PC-3 (cell line): ENCODE measurements at regions not wholly inside any gene's neighbourhood (a gene's known extent, or its start where the extent isn't known, plus 50 kb on each side); places are given as distances from the start of the nearest gene placed in this dataset.
"Not testable (repeated sequence)": the region's sequence is repeated elsewhere in the genome, so short reads cannot be mapped to it uniquely, and the experiment has no call there.

Experiments
- ATAC-seq: fragments of 200-7000 bp; cut with Tn5 transposase; 2 replicates; pipeline ENCODE4 v1.9.1; 2020; ENCODE audit warnings: mild to moderate bottlenecking, moderate library complexity
- BruUV-seq: library from RNA; stranded (reverse); fragments of 400-500 nt; replicated peaks from 2 replicates; lab custom pipeline; 2021; lab: Mats Ljungman, UMichigan
- CTCF ChIA-PET: fragments of 300-600 bp; sonication (Branson Sonifier 250); formaldehyde crosslinking; loops from one replicate; lab custom pipeline; 2022; ENCODE audit warnings: antibody characterized with exemption; lab: Charles Lee
- POLR2A ChIA-PET: fragments of 300-600 bp; sonication (Branson Sonifier 250); formaldehyde crosslinking; loops from one replicate; lab custom pipeline; 2022; ENCODE audit warnings: antibody characterized with exemption; ENCODE audit not compliant: unreplicated experiment; lab: Charles Lee
- DNase-seq: peaks from one replicate; pipeline ENCODE4 v3.0.0-alpha.2; 2015
- H2AFZ ChIP-seq: fragments of 300-600 bp; sonication (generic); 2 replicates; pipeline ENCODE4 v1.6.0; 2016; ENCODE audit warnings: antibody characterized with exemption, low read length
- H3F3A ChIP-seq: fragments of 300-600 bp; sonication (generic); one replicate; pipeline ENCODE4 v1.6.0; 2017; ENCODE audit warnings: antibody characterized with exemption, low read length, control low read depth, mild to moderate bottlenecking; ENCODE audit not compliant: unreplicated experiment
- H3K27ac ChIP-seq: fragments of 300-600 bp; sonication (generic); 2 replicates; pipeline ENCODE4 v1.5.1; 2016; ENCODE audit warnings: mild to moderate bottlenecking, low read length
- H3K27me3 ChIP-seq: fragments of 300-600 bp; sonication (generic); 2 replicates; pipeline ENCODE4 v1.6.1; 2016; ENCODE audit warnings: low read length, mixed read lengths
- H3K36me3 ChIP-seq: fragments of 300-600 bp; sonication (generic); 2 replicates; pipeline ENCODE4 v1.6.1; 2016; ENCODE audit warnings: low read depth, mixed run types, low read length, mixed read lengths
- H3K4me1 ChIP-seq: fragments of 300-600 bp; sonication (generic); 2 replicates; pipeline ENCODE4 v1.5.1; 2016; ENCODE audit warnings: low read length; ENCODE audit not compliant: insufficient read depth
- H3K4me2 ChIP-seq: fragments of 300-600 bp; sonication (generic); 2 replicates; pipeline ENCODE4 v1.6.0; 2016; ENCODE audit warnings: low read length
- H3K4me3 ChIP-seq: fragments of 300-600 bp; sonication (generic); 2 replicates; pipeline ENCODE4 v1.5.1; 2016; ENCODE audit warnings: mild to moderate bottlenecking, low read length, mixed read lengths
- H3K79me2 ChIP-seq: fragments of 300-600 bp; sonication (generic); 2 replicates; pipeline ENCODE4 v1.6.1; 2017; ENCODE audit warnings: low read length, mixed read lengths
- H3K9ac ChIP-seq: fragments of 300-600 bp; sonication (generic); 2 replicates; pipeline ENCODE4 v1.6.0; 2016; ENCODE audit warnings: mild to moderate bottlenecking, low read length
- H3K9me2 ChIP-seq: fragments of 300-600 bp; sonication (generic); replicated peaks from 2 replicates; pipeline ENCODE4 v1.6.1; 2016; ENCODE audit warnings: mixed run types, low read length, mixed read lengths
- H3K9me3 ChIP-seq: fragments of 300-600 bp; sonication (generic); 2 replicates; pipeline ENCODE4 v1.6.1; 2016; ENCODE audit warnings: low read length, mixed read lengths
- H4K20me1 ChIP-seq: fragments of 300-600 bp; sonication (generic); 2 replicates; pipeline ENCODE4 v1.6.1; 2016; ENCODE audit warnings: low read length, mixed read lengths
- CTCF ChIP-seq: fragments of 300-600 bp; sonication (generic); conservative IDR thresholded peaks from 2 replicates; pipeline ENCODE4 v1.5.1; 2017; ENCODE audit warnings: antibody characterized with exemption, low read depth, mild to moderate bottlenecking, low read length
- EZH2 ChIP-seq: fragments of 300-600 bp; sonication (generic); IDR thresholded peaks from one replicate; pipeline ENCODE4 v1.6.1; 2017; ENCODE audit warnings: antibody characterized with exemption, mild to moderate bottlenecking, low read length; ENCODE audit not compliant: unreplicated experiment
- EZH2phosphoT487 ChIP-seq: fragments of 300-600 bp; sonication (generic); IDR thresholded peaks from 2 replicates; pipeline ENCODE4 v1.6.1; 2018; ENCODE audit warnings: mild to moderate bottlenecking, antibody characterized with exemption, low read length, borderline replicate concordance
- intact Hi-C: fragments of 100-400 bp; cut with micrococcal nuclease; formaldehyde crosslinking; loops from 2 replicates; pipeline ENCODE4 v1.9.0; 2023

DNA sequence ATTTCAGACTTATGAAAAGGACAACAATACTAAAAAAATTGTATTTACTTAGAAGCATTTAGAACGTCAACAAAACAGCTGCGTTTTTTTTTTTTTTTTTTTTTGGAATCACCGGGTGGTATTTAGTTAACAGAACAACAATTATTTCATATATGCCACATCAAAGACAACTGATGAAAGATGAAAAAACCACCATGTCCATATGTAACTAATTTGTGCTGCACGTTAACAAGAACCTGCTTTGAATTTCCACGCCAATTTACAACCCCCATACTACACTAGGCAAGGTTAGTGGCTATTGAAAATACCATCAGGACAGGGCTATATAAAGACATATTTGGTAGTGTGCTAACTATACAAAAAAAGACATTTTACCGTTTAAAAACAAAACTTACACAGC is 189.3 kb upstream of the ROBO1 start:
- ATAC-seq = no peak
- no peaks in the 10 kb centered on the region for H3K36me3 ChIP-seq
- CTCF ChIA-PET = no interaction called here
- H3K4me2 ChIP-seq = no peak overlapping the region
- H3K27me3 ChIP-seq = no peaks in the 10 kb centered on the region
- no peak overlapping the region for H3K27ac ChIP-seq
- H2AFZ ChIP-seq = no peak overlapping the region
- no peak overlapping the region for H3K4me3 ChIP-seq
- no peak for TF ChIP-seq CTCF
- no peak for TF ChIP-seq EZH2phosphoT487
- TF ChIP-seq EZH2 = no peak
- no peaks in the 10 kb centered on the region for H3K9me2 ChIP-seq
- no peak for DNase-seq
- no TSS peak for BruUV-seq
- H4K20me1 ChIP-seq = no peaks in the 10 kb centered on the region
- peaks cover 10% of the 10 kb centered on the region for H3K4me1 ChIP-seq
- H3K79me2 ChIP-seq = no peaks in the 10 kb centered on the region
- H3K9ac ChIP-seq = no peak overlapping the region
- no peaks in the 10 kb centered on the region for H3F3A ChIP-seq
- H3K9me3 ChIP-seq = no peaks in the 10 kb centered on the region
- intact Hi-C loops = no loop called here
- POLR2A ChIA-PET = no interaction called here

DNA sequence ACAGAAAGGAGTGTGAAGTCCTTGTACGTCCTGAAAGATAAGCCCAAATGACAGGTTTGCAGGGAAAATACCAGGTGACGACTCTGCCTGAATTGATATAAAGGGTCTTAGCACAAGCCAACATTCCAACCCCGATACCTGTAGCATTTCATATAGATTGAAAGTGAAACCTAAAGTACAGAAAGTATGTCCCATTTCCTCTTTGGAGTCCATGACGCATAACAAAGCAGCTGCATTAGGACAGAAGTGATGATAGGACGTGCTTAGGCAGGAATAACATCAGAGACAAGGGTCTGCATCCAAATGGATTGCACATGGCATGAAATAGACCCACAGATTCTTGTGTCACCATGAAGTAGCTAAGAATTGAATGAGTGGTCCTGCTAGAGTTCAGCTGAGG is 187.0 kb upstream of the ROBO1 start:
- BruUV-seq = no TSS peak
- no peaks in the 10 kb centered on the region for H3K4me1 ChIP-seq
- H3K9me2 ChIP-seq = no peaks in the 10 kb centered on the region
- H2AFZ ChIP-seq = no peak overlapping the region
- ATAC-seq = no peak
- no peaks in the 10 kb centered on the region for H3K9me3 ChIP-seq
- POLR2A ChIA-PET = no interaction called here
- intact Hi-C loops = no loop called here
- no peaks in the 10 kb centered on the region for H3K79me2 ChIP-seq
- no peak overlapping the region for H3K9ac ChIP-seq
- H3K27ac ChIP-seq = no peak overlapping the region
- no peak overlapping the region for H3K4me2 ChIP-seq
- no peaks in the 10 kb centered on the region for H3K27me3 ChIP-seq
- CTCF ChIA-PET = no interaction called here
- no peak for DNase-seq
- no peaks in the 10 kb centered on the region for H3K36me3 ChIP-seq
- H4K20me1 ChIP-seq = no peaks in the 10 kb centered on the region
- no peak for TF ChIP-seq EZH2phosphoT487
- TF ChIP-seq CTCF = no peak
- TF ChIP-seq EZH2 = no peak
- no peak overlapping the region for H3K4me3 ChIP-seq
- no peaks in the 10 kb centered on the region for H3F3A ChIP-seq

GRCh38 chr3:79953591-79954101 is 185.8 kb upstream of the ROBO1 start:
- no peak for TF ChIP-seq EZH2phosphoT487
- Histone ChIP-seq H3K27me3 (no peaks in the 10 kb centered on the region), H3K79me2 (no peaks in the 10 kb centered on the region), H3K4me1 (no peaks in the 10 kb centered on the region), H2AFZ (no peak overlapping the region), H3K9ac (no peak overlapping the region), H4K20me1 (no peaks in the 10 kb centered on the region), H3K27ac (no peak overlapping the region), H3K36me3 (no peaks in the 10 kb centered on the region), H3F3A (no peaks in the 10 kb centered on the region), H3K4me2 (no peak overlapping the region), H3K9me3 (no peaks in the 10 kb centered on the region), H3K4me3 (no peak overlapping the region), H3K9me2 (no peaks in the 10 kb centered on the region)
- BruUV-seq = no TSS peak
- intact Hi-C loops = no loop called here
- ATAC-seq (no peak), DNase-seq (no peak)
- POLR2A ChIA-PET = no interaction called here
- CTCF ChIA-PET = no interaction called here

DNA sequence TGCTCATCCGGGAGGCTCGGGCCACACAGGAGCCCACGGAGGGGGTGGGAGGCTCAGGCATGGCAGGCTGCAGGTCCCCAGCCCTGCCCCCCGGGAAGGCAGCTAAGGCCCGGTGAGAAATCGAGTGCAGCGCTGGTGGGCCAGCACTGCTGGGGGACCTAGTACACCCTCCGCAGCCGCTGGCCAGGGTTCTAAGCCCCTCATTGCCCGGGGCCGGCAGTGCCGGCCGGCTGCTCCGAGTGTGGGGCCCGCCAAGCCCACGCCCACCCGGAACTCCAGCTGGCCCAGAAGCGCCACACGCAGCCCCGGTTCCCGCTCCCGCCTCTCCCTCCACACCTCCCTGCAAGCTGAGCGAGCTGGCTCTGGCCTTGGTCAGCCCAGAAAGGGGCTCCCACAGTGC is 183.6 kb upstream of the ROBO1 start:
- H3K9me2 ChIP-seq, H3F3A ChIP-seq, H3K27me3 ChIP-seq, H3K4me1 ChIP-seq, H3K9ac ChIP-seq, ATAC-seq, BruUV-seq, H3K36me3 ChIP-seq, H2AFZ ChIP-seq, POLR2A ChIA-PET, H4K20me1 ChIP-seq, H3K4me2 ChIP-seq, DNase-seq, CTCF ChIA-PET, H3K27ac ChIP-seq, intact Hi-C loops, H3K4me3 ChIP-seq, H3K9me3 ChIP-seq, H3K79me2 ChIP-seq: not testable (repeated sequence)
